Natural killer cell (primary cell): ENCODE measurements at regions not wholly inside any gene's neighbourhood (a gene's known extent, or its start where the extent isn't known, plus 50 kb on each side); places are given as distances from the start of the nearest gene placed in this dataset.

Experiments used
- ATAC-seq, 3 donors: fragments of 150-1000 bp in 2 of 3; fragments of 200-7000 bp in 1 of 3; cut with Tn5 transposase; 1 replicate in 1 of 3; 2 replicates in 2 of 3; pipeline ENCODE4 v1.10.0; 2021; ENCODE audit warnings: mild to moderate bottlenecking in 2 of 3, moderate library complexity in 2 of 3
- DNase-seq, 2 donors: peaks; one replicate each; pipeline versions ENCODE4 v3.0.0 to v3.0.0-alpha.2; 2013 to 2021; ENCODE audit warnings: mixed read lengths in 1 of 2
- H3K27ac ChIP-seq: one replicate; pipeline ENCODE4 v1.5.1; 2013; ENCODE audit warnings: mild to moderate bottlenecking, low read length
- H3K27me3 ChIP-seq: one replicate; pipeline ENCODE4 v1.6.1; 2013; ENCODE audit warnings: low read length; ENCODE audit not compliant: control insufficient read depth, insufficient read depth
- H3K36me3 ChIP-seq: one replicate; pipeline ENCODE4 v1.6.1; 2013; ENCODE audit warnings: low read length; ENCODE audit not compliant: control insufficient read depth, insufficient read depth
- H3K4me1 ChIP-seq: one replicate; pipeline ENCODE4 v1.6.1; 2013; ENCODE audit warnings: low read length; ENCODE audit not compliant: control insufficient read depth, insufficient read depth
- H3K4me3 ChIP-seq: one replicate; pipeline ENCODE4 v1.5.1; 2013; ENCODE audit warnings: low read length
- H3K9me3 ChIP-seq: one replicate; pipeline ENCODE4 v1.6.1; 2013; ENCODE audit warnings: low read length; ENCODE audit not compliant: control insufficient read depth, insufficient read depth
- H3K27ac Mint-ChIP-seq, 2 donors: one replicate each; pipeline ENCODE4 v1.8.0; 2022; ENCODE audit warnings: mild to moderate bottlenecking in 2 of 2, mixed read lengths in 2 of 2, moderate library complexity in 1 of 2
- H3K27me3 Mint-ChIP-seq, 2 donors: one replicate each; pipeline ENCODE4 v1.8.0; 2022; ENCODE audit warnings: low read depth in 2 of 2, mixed read lengths in 2 of 2
- H3K36me3 Mint-ChIP-seq: one replicate; pipeline ENCODE4 v1.8.0; 2022; ENCODE audit warnings: mixed read lengths
- H3K4me1 Mint-ChIP-seq, 2 donors: one replicate each; pipeline ENCODE4 v1.8.0; 2022; ENCODE audit warnings: mixed read lengths in 2 of 2
- H3K4me3 Mint-ChIP-seq: one replicate; pipeline ENCODE4 v1.8.0; 2022; ENCODE audit warnings: mild to moderate bottlenecking, moderate library complexity, mixed read lengths
- H3K9me3 Mint-ChIP-seq, 2 donors: one replicate each; pipeline ENCODE4 v1.8.0; 2022; ENCODE audit warnings: mixed read lengths in 2 of 2
- CTCF ChIP-seq: fragments of 200-600 bp; IDR thresholded peaks from one replicate; pipeline ENCODE4 v1.8.0; 2022; ENCODE audit warnings: antibody characterized with exemption
- WGBS: methylation state at CpG from one replicate; pipeline ENCODE4 v1.1.7; 2013; ENCODE audit warnings: missing lambda C conversion rate; ENCODE audit not compliant: insufficient coverage; 5-methylcytosine and 5-hydroxymethylcytosine counted together
- intact Hi-C: fragments of 100-400 bp; cut with micrococcal nuclease; formaldehyde crosslinking; loops from one replicate; pipeline ENCODE4 v1.14.2; 2022

DNA sequence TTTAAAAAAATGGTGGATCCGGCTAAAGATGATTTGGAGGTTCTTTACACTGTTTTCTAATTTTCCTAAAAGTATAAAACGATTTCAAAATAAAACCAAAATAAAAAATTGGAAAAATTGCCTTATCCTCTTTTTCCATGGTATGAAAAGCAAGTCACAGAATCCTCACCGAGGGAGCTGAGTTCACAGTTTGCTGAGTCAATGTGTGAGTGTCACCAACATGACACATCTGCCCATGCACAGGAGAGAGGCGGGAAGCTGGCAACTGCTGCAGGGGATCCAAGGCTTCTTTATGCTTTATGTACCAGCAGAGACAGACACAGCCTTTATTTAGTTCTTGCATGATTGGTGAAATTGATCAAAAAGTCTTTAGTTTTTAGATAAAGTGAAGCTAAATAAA lies 157.8 kb downstream of the TNFSF13B start:
- Mint-ChIP-seq H3K27ac (no peak overlapping the region), H3K36me3 (no peaks in the 10 kb centered on the region), H3K9me3 (no peaks in the 10 kb centered on the region), H3K27me3 (no peaks in the 10 kb centered on the region), H3K4me3 (no peak overlapping the region), H3K4me1 (no peaks in the 10 kb centered on the region)
- H3K36me3 ChIP-seq: no peaks in the 10 kb centered on the region
- H3K27me3 ChIP-seq: no peaks in the 10 kb centered on the region
- H3K4me3 ChIP-seq: no peak overlapping the region
- intact Hi-C loops: no loop called here
- no peaks in the 10 kb centered on the region for H3K4me1 ChIP-seq
- H3K9me3 ChIP-seq: no peaks in the 10 kb centered on the region
- no peak for TF ChIP-seq CTCF
- no peak for DNase-seq
- H3K27ac ChIP-seq: no peak overlapping the region
- WGBS: 67% methylated on average over 3 of the region's 4 CpGs
- ATAC-seq: no peak

GRCh38 chr13:108428691-108429090 lies 159.2 kb downstream of the TNFSF13B start:
- 86% methylated on average over 2 of the region's 2 CpGs for WGBS
- H3K9me3 Mint-ChIP-seq: no peaks in the 10 kb centered on the region

DNA sequence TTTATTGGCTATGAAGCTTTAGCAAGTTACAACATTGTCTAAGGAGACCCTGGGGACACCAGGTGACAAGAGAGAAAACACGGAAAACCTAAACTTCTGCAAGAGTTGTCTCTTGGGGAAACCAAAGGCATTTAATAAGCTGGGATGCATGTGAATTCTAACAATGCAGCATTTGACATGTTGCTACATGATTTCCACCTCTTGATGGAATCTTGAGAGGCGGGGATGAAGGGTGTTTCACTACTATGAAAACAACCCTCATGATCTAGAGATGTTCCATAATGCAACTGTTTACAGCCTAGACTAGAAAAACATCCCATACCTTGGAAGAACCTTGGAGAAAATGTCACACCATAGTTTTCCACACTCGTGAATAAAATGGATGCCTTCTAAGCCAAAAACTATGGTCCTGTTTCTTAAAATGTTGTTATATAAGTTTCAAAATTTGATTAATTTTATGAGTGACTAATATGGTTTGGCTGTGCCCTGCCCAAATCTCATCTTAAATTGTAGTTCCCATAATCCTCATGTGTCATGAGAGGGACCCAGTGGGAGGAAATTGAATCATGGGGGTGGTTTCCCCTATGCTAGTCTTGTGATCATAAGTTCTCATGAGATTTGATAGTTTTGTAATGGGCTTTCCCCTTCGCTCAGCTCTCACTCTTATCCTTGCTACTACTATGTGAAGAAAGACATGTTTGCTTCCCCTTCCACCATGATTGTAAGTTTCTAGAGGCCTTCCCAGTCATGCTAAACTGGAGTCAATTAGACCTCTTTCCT lies 164.6 kb downstream of the TNFSF13B start:
- no peak overlapping the region for H3K4me3 Mint-ChIP-seq
- no peak overlapping the region for H3K27ac Mint-ChIP-seq
- no peaks in the 10 kb centered on the region for H3K36me3 ChIP-seq
- TF ChIP-seq CTCF: no peak
- intact Hi-C loops: no loop called here
- H3K4me3 ChIP-seq: no peak overlapping the region
- H3K27me3 ChIP-seq: no peaks in the 10 kb centered on the region
- no peaks in the 10 kb centered on the region for H3K36me3 Mint-ChIP-seq
- no peaks in the 10 kb centered on the region for H3K9me3 ChIP-seq
- H3K27me3 Mint-ChIP-seq: no peaks in the 10 kb centered on the region
- H3K4me1 ChIP-seq: no peaks in the 10 kb centered on the region
- ATAC-seq: no peak
- H3K9me3 Mint-ChIP-seq: peaks cover 2 to 4% of the 10 kb centered on the region in 2 donors
- no peak overlapping the region for H3K27ac ChIP-seq
- 92% methylated on average over 4 of the region's 4 CpGs for WGBS
- DNase-seq: no peak
- H3K4me1 Mint-ChIP-seq: no peaks in the 10 kb centered on the region

More at GRCh38 chr13:108428691-108429090, 159.2 kb downstream of the TNFSF13B start:
- no peak for ATAC-seq
- Mint-ChIP-seq H3K4me3 (no peak overlapping the region), H3K4me1 (no peaks in the 10 kb centered on the region), H3K36me3 (no peaks in the 10 kb centered on the region), H3K27ac (no peak overlapping the region), H3K27me3 (no peaks in the 10 kb centered on the region)
- Histone ChIP-seq H3K27ac (no peak overlapping the region), H3K36me3 (no peaks in the 10 kb centered on the region), H3K4me3 (no peak overlapping the region), H3K4me1 (no peaks in the 10 kb centered on the region), H3K9me3 (no peaks in the 10 kb centered on the region), H3K27me3 (no peaks in the 10 kb centered on the region)
- no peak for DNase-seq
- TF ChIP-seq CTCF: no peak
- intact Hi-C loops: no loop called here
